ENCODE measurements at regions not wholly inside any gene's neighbourhood (a gene's known extent, or its start where the extent isn't known, plus 50 kb on each side); places are given as distances from the start of the nearest gene placed in this dataset.

GRCh38 chr7:155237730-155238129 lies 59.9 kb upstream of the INSIG1 start:
- no peak for TF ChIP-seq EZH2 (IDR thresholded peaks at IDR 0.05)
- no peak for TF ChIP-seq POLR2AphosphoS5 (IDR thresholded peaks at IDR 0.05; ENCODE audit: borderline replicate concordance, low read depth, low read length)
- no peak for TF ChIP-seq FOXP2 (optimal IDR thresholded peaks at IDR 0.05; ENCODE audit: control extremely low read depth, extremely low read length, insufficient read depth)

Data from SK-N-MC (cell line).